Gastroesophageal sphincter (tissue), 3 donors: ENCODE measurements at regions not wholly inside any gene's neighbourhood (a gene's known extent, or its start where the extent isn't known, plus 50 kb on each side); places are given as distances from the start of the nearest gene placed in this dataset.

Experiments used
- POLR2A ChIP-seq, 2 donors: fragments of 450-650 bp; IDR thresholded peaks; one replicate each; pipeline ENCODE4 v1.6.1; 2017; ENCODE audit warnings: antibody characterized with exemption in 2 of 2, mild to moderate bottlenecking in 2 of 2, moderate library complexity in 1 of 2
- POLR2AphosphoS5 ChIP-seq: sonication (generic); formaldehyde crosslinking; IDR thresholded peaks from one replicate; pipeline ENCODE4 v1.6.1; 2017; ENCODE audit warnings: antibody characterized with exemption
- TF ChIP-seq, protein P1 (sequence below), 4 experiments: fragments of 200-600 bp in 2 of 4; fragments of 450-650 bp in 2 of 4; sonication (generic) in 1 of 4; IDR thresholded peaks; one replicate each; pipeline ENCODE4 v1.5.1; 2017 to 2019; ENCODE audit warnings: antibody characterized with exemption in 4 of 4, mild to moderate bottlenecking in 2 of 4, moderate library complexity in 2 of 4

DNA sequence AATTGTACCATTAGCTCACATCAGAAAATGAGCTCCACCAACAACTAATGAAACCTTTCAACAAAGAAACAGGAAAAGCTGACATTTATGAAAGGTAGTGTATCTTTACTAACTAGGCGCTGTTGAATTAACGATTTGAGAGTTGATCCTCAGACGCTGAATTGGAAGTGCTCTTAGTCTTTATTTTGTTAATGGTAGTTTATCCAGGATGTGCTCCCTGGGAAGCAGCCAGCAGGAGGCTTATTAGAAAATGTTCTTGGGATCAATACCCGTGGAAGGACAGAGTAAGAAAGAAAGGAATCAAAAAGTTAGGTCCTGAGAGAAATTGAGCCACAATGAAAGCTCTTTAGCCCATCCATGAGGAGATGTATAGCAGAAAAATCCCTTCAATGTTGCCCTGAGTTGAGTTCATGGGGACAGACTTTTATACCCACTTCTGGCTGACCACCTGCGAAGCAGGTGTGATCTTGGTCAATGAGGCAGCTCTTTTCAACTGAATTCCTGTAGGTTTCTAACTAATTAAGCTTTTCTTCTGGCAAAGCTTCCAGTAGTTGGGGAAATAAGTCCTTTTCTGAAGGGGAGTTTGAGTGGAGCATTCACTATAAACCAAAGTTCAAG lies 492.6 kb upstream of the REG3G start:
- TF ChIP-seq, protein P1, sequence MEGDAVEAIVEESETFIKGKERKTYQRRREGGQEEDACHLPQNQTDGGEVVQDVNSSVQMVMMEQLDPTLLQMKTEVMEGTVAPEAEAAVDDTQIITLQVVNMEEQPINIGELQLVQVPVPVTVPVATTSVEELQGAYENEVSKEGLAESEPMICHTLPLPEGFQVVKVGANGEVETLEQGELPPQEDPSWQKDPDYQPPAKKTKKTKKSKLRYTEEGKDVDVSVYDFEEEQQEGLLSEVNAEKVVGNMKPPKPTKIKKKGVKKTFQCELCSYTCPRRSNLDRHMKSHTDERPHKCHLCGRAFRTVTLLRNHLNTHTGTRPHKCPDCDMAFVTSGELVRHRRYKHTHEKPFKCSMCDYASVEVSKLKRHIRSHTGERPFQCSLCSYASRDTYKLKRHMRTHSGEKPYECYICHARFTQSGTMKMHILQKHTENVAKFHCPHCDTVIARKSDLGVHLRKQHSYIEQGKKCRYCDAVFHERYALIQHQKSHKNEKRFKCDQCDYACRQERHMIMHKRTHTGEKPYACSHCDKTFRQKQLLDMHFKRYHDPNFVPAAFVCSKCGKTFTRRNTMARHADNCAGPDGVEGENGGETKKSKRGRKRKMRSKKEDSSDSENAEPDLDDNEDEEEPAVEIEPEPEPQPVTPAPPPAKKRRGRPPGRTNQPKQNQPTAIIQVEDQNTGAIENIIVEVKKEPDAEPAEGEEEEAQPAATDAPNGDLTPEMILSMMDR (IDR thresholded peaks at IDR 0.05): no peak
- no peak for TF ChIP-seq POLR2AphosphoS5
- no peak for TF ChIP-seq POLR2A (IDR thresholded peaks at IDR 0.05)
